ENCODE measurements at regions not wholly inside any gene's neighbourhood (a gene's known extent, or its start where the extent isn't known, plus 50 kb on each side); places are given as distances from the start of the nearest gene placed in this dataset.
"Not testable (repeated sequence)": the region's sequence is repeated elsewhere in the genome, so short reads cannot be mapped to it uniquely, and the experiment has no call there.

GRCh38 chr12:25366122-25366521, 115.4 kb upstream of the KRAS start:
- Histone ChIP-seq H3K4me3 (ENCODE audit: low read length in 2 of 2) (no peak overlapping the region), H3K27me3 (ENCODE audit: control insufficient read depth in 2 of 2, insufficient read depth in 2 of 2, low read length in 2 of 2) (no peaks in the 10 kb centered on the region), H3K9ac (ENCODE audit: low read depth in 1 of 2, low read length in 2 of 2) (no peak overlapping the region), H3K9me3 (ENCODE audit: control insufficient read depth in 2 of 2, low read length in 2 of 2) (no peaks in the 10 kb centered on the region), H3K27ac (ENCODE audit: low read depth in 2 of 2, low read length in 2 of 2) (no peak overlapping the region), H3K4me1 (ENCODE audit: control insufficient read depth in 2 of 2, insufficient read depth in 2 of 2, low read length in 2 of 2) (no peaks in the 10 kb centered on the region), H3K36me3 (ENCODE audit: control insufficient read depth in 2 of 2, insufficient read depth in 2 of 2, low read length in 2 of 2) (no peaks in the 10 kb centered on the region)

GRCh38 chr12:25365340-25365730, 114.6 kb upstream of the KRAS start:
- Histone ChIP-seq H3K27me3 (ENCODE audit: control insufficient read depth in 2 of 2, insufficient read depth in 2 of 2, low read length in 2 of 2) (no peaks in the 10 kb centered on the region), H3K4me1 (ENCODE audit: control insufficient read depth in 2 of 2, insufficient read depth in 2 of 2, low read length in 2 of 2) (no peaks in the 10 kb centered on the region), H3K9me3 (ENCODE audit: control insufficient read depth in 2 of 2, low read length in 2 of 2) (no peaks in the 10 kb centered on the region), H3K4me3 (ENCODE audit: low read length in 2 of 2) (no peak overlapping the region), H3K9ac (ENCODE audit: low read depth in 1 of 2, low read length in 2 of 2) (no peak overlapping the region), H3K36me3 (ENCODE audit: control insufficient read depth in 2 of 2, insufficient read depth in 2 of 2, low read length in 2 of 2) (no peaks in the 10 kb centered on the region), H3K27ac (ENCODE audit: low read depth in 2 of 2, low read length in 2 of 2) (no peak overlapping the region)

- no peak overlapping the region for H3K27ac ChIP-seq (ENCODE audit: low read depth in 2 of 2, low read length in 2 of 2)
- no peaks in the 10 kb centered on the region for H3K27me3 ChIP-seq (ENCODE audit: control insufficient read depth in 2 of 2, insufficient read depth in 2 of 2, low read length in 2 of 2)
- no peaks in the 10 kb centered on the region for H3K36me3 ChIP-seq (ENCODE audit: control insufficient read depth in 2 of 2, insufficient read depth in 2 of 2, low read length in 2 of 2)
- H3K9me3 ChIP-seq (ENCODE audit: control insufficient read depth in 2 of 2, low read length in 2 of 2): no peaks in the 10 kb centered on the region
- no peak overlapping the region for H3K9ac ChIP-seq (ENCODE audit: low read depth in 1 of 2, low read length in 2 of 2)
- H3K4me3 ChIP-seq (ENCODE audit: low read length in 2 of 2): no peak overlapping the region
- H3K4me1 ChIP-seq (ENCODE audit: control insufficient read depth in 2 of 2, insufficient read depth in 2 of 2, low read length in 2 of 2): no peaks in the 10 kb centered on the region
Observed at GRCh38 chr12:25364529-25365339, 114.0 kb upstream of the KRAS start.

- H3K4me3 ChIP-seq (ENCODE audit: low read length in 2 of 2): no peak overlapping the region
- H3K36me3 ChIP-seq (ENCODE audit: control insufficient read depth in 2 of 2, insufficient read depth in 2 of 2, low read length in 2 of 2): no peaks in the 10 kb centered on the region
- no peak overlapping the region for H3K27ac ChIP-seq (ENCODE audit: low read depth in 2 of 2, low read length in 2 of 2)
- no peaks in the 10 kb centered on the region for H3K27me3 ChIP-seq (ENCODE audit: control insufficient read depth in 2 of 2, insufficient read depth in 2 of 2, low read length in 2 of 2)
- H3K9ac ChIP-seq (ENCODE audit: low read depth in 1 of 2, low read length in 2 of 2): no peak overlapping the region
- H3K4me1 ChIP-seq (ENCODE audit: control insufficient read depth in 2 of 2, insufficient read depth in 2 of 2, low read length in 2 of 2): no peaks in the 10 kb centered on the region
- no peaks in the 10 kb centered on the region for H3K9me3 ChIP-seq (ENCODE audit: control insufficient read depth in 2 of 2, low read length in 2 of 2)
Observed at GRCh38 chr12:25362646-25363045, 111.9 kb upstream of the KRAS start.

- no peak overlapping the region for H3K27ac ChIP-seq (ENCODE audit: low read depth in 2 of 2, low read length in 2 of 2)
- H3K4me3 ChIP-seq (ENCODE audit: low read length in 2 of 2): no peak overlapping the region
- no peak overlapping the region for H3K9ac ChIP-seq (ENCODE audit: low read depth in 1 of 2, low read length in 2 of 2)
- H3K4me1 ChIP-seq (ENCODE audit: control insufficient read depth in 2 of 2, insufficient read depth in 2 of 2, low read length in 2 of 2): no peaks in the 10 kb centered on the region
- H3K27me3 ChIP-seq (ENCODE audit: control insufficient read depth in 2 of 2, insufficient read depth in 2 of 2, low read length in 2 of 2): no peaks in the 10 kb centered on the region
- H3K36me3 ChIP-seq (ENCODE audit: control insufficient read depth in 2 of 2, insufficient read depth in 2 of 2, low read length in 2 of 2): no peaks in the 10 kb centered on the region
- no peaks in the 10 kb centered on the region for H3K9me3 ChIP-seq (ENCODE audit: control insufficient read depth in 2 of 2, low read length in 2 of 2)
Observed at GRCh38 chr12:25361511-25361910, 110.8 kb upstream of the KRAS start.

- Histone ChIP-seq H3K4me3 (ENCODE audit: low read length in 2 of 2) (no peak overlapping the region), H3K9ac (ENCODE audit: low read depth in 1 of 2, low read length in 2 of 2) (no peak overlapping the region), H3K36me3 (ENCODE audit: control insufficient read depth in 2 of 2, insufficient read depth in 2 of 2, low read length in 2 of 2) (no peaks in the 10 kb centered on the region), H3K27ac (ENCODE audit: low read depth in 2 of 2, low read length in 2 of 2) (no peak overlapping the region), H3K27me3 (ENCODE audit: control insufficient read depth in 2 of 2, insufficient read depth in 2 of 2, low read length in 2 of 2) (no peaks in the 10 kb centered on the region), H3K4me1 (ENCODE audit: control insufficient read depth in 2 of 2, insufficient read depth in 2 of 2, low read length in 2 of 2) (no peaks in the 10 kb centered on the region), H3K9me3 (ENCODE audit: control insufficient read depth in 2 of 2, low read length in 2 of 2) (no peaks in the 10 kb centered on the region)
Observed at GRCh38 chr12:25357595-25357994, 106.9 kb upstream of the KRAS start.

GRCh38 chr12:25352942-25353341, 102.2 kb upstream of the KRAS start:
- not testable (repeated sequence) for H3K27me3 ChIP-seq (ENCODE audit: control insufficient read depth in 2 of 2, insufficient read depth in 2 of 2, low read length in 2 of 2); H3K4me1 ChIP-seq (ENCODE audit: control insufficient read depth in 2 of 2, insufficient read depth in 2 of 2, low read length in 2 of 2); H3K9me3 ChIP-seq (ENCODE audit: control insufficient read depth in 2 of 2, low read length in 2 of 2); H3K9ac ChIP-seq (ENCODE audit: low read depth in 1 of 2, low read length in 2 of 2); H3K27ac ChIP-seq (ENCODE audit: low read depth in 2 of 2, low read length in 2 of 2); H3K4me3 ChIP-seq (ENCODE audit: low read length in 2 of 2); H3K36me3 ChIP-seq (ENCODE audit: control insufficient read depth in 2 of 2, insufficient read depth in 2 of 2, low read length in 2 of 2)

- H3K36me3 ChIP-seq (ENCODE audit: control insufficient read depth in 2 of 2, insufficient read depth in 2 of 2, low read length in 2 of 2): no peaks in the 10 kb centered on the region
Observed at GRCh38 chr12:25352083-25352918, 101.6 kb upstream of the KRAS start.

GRCh38 chr12:25348593-25348895, 97.8 kb upstream of the KRAS start:
- Histone ChIP-seq H3K27me3 (ENCODE audit: control insufficient read depth in 2 of 2, insufficient read depth in 2 of 2, low read length in 2 of 2) (peaks cover 0 to 2% of the 10 kb centered on the region in 2 donors), H3K4me3 (ENCODE audit: low read length in 2 of 2) (no peak overlapping the region), H3K36me3 (ENCODE audit: control insufficient read depth in 2 of 2, insufficient read depth in 2 of 2, low read length in 2 of 2) (no peaks in the 10 kb centered on the region), H3K9ac (ENCODE audit: low read depth in 1 of 2, low read length in 2 of 2) (no peak overlapping the region), H3K4me1 (ENCODE audit: control insufficient read depth in 2 of 2, insufficient read depth in 2 of 2, low read length in 2 of 2) (no peaks in the 10 kb centered on the region), H3K27ac (ENCODE audit: low read depth in 2 of 2, low read length in 2 of 2) (no peak overlapping the region), H3K9me3 (ENCODE audit: control insufficient read depth in 2 of 2, low read length in 2 of 2) (no peaks in the 10 kb centered on the region)

More at GRCh38 chr12:25352083-25352918, 101.6 kb upstream of the KRAS start:
- Histone ChIP-seq H3K9ac (ENCODE audit: low read depth in 1 of 2, low read length in 2 of 2) (no peak overlapping the region), H3K27me3 (ENCODE audit: control insufficient read depth in 2 of 2, insufficient read depth in 2 of 2, low read length in 2 of 2) (peaks cover 0 to 2% of the 10 kb centered on the region in 2 donors), H3K9me3 (ENCODE audit: control insufficient read depth in 2 of 2, low read length in 2 of 2) (no peaks in the 10 kb centered on the region), H3K4me1 (ENCODE audit: control insufficient read depth in 2 of 2, insufficient read depth in 2 of 2, low read length in 2 of 2) (no peaks in the 10 kb centered on the region), H3K4me3 (ENCODE audit: low read length in 2 of 2) (no peak overlapping the region), H3K27ac (ENCODE audit: low read depth in 2 of 2, low read length in 2 of 2) (no peak overlapping the region)

GRCh38 chr12:25347716-25348592, 97.2 kb upstream of the KRAS start:
- H3K9me3 ChIP-seq (ENCODE audit: control insufficient read depth in 2 of 2, low read length in 2 of 2): no peaks in the 10 kb centered on the region
- H3K4me3 ChIP-seq (ENCODE audit: low read length in 2 of 2): no peak overlapping the region
- no peak overlapping the region for H3K9ac ChIP-seq (ENCODE audit: low read depth in 1 of 2, low read length in 2 of 2)
- no peaks in the 10 kb centered on the region for H3K4me1 ChIP-seq (ENCODE audit: control insufficient read depth in 2 of 2, insufficient read depth in 2 of 2, low read length in 2 of 2)
- H3K27me3 ChIP-seq (ENCODE audit: control insufficient read depth in 2 of 2, insufficient read depth in 2 of 2, low read length in 2 of 2): peaks cover 0 to 2% of the 10 kb centered on the region in 2 donors
- no peaks in the 10 kb centered on the region for H3K36me3 ChIP-seq (ENCODE audit: control insufficient read depth in 2 of 2, insufficient read depth in 2 of 2, low read length in 2 of 2)
- H3K27ac ChIP-seq (ENCODE audit: low read depth in 2 of 2, low read length in 2 of 2): no peak overlapping the region

Data from mucosa of rectum (tissue), 2 donors.